ACC112 (cell line): ENCODE measurements at regions not wholly inside any gene's neighbourhood (a gene's known extent, or its start where the extent isn't known, plus 50 kb on each side); places are given as distances from the start of the nearest gene placed in this dataset.

Experiments used
- H2AFZ ChIP-seq: fragments of 200-600 bp; sonication (generic); one replicate; pipeline ENCODE4 v1.6.0; 2017; ENCODE audit warnings: antibody characterized with exemption, low read length; ENCODE audit not compliant: unreplicated experiment
- H3K27ac ChIP-seq: fragments of 200-600 bp; sonication (generic); 2 replicates; pipeline ENCODE4 v1.5.1; 2014; ENCODE audit warnings: low read depth, mild to moderate bottlenecking, antibody characterized with exemption, low read length, moderate library complexity
- H3K27me3 ChIP-seq: fragments of 200-600 bp; sonication (generic); 2 replicates; pipeline ENCODE4 v1.6.1; 2014; ENCODE audit warnings: mild to moderate bottlenecking, antibody characterized with exemption, low read length, moderate library complexity, mixed read lengths; ENCODE audit not compliant: insufficient read depth
- H3K36me3 ChIP-seq: fragments of 200-600 bp; sonication (generic); 2 replicates; pipeline ENCODE4 v1.6.1; 2016; ENCODE audit warnings: mild to moderate bottlenecking, antibody characterized with exemption, low read length, moderate library complexity, mixed read lengths; ENCODE audit not compliant: insufficient read depth
- H3K4me1 ChIP-seq: fragments of 200-600 bp; sonication (generic); one replicate; pipeline ENCODE4 v1.6.1; 2016; ENCODE audit warnings: low read length, mixed read lengths; ENCODE audit not compliant: insufficient read depth, unreplicated experiment, control insufficient read depth
- H3K4me3 ChIP-seq: fragments of 200-600 bp; sonication (generic); 2 replicates; pipeline ENCODE4 v1.5.1; 2014; ENCODE audit warnings: mild to moderate bottlenecking, low read depth, low read length
- H3K79me2 ChIP-seq: fragments of 200-600 bp; sonication (generic); one replicate; pipeline ENCODE4 v1.6.0; 2016; ENCODE audit warnings: low read length; ENCODE audit not compliant: control insufficient read depth, unreplicated experiment, insufficient read depth

- Histone ChIP-seq H3K36me3 (no peaks in the 10 kb centered on the region), H2AFZ (no peak overlapping the region), H3K27me3 (no peaks in the 10 kb centered on the region), H3K4me1 (peaks cover 10% of the 10 kb centered on the region), H3K27ac (no peak overlapping the region), H3K4me3 (no peak overlapping the region), H3K79me2 (no peaks in the 10 kb centered on the region)
Observed at GRCh38 chr9:106758911-106759310, 104.1 kb upstream of the ZNF462 start.

DNA sequence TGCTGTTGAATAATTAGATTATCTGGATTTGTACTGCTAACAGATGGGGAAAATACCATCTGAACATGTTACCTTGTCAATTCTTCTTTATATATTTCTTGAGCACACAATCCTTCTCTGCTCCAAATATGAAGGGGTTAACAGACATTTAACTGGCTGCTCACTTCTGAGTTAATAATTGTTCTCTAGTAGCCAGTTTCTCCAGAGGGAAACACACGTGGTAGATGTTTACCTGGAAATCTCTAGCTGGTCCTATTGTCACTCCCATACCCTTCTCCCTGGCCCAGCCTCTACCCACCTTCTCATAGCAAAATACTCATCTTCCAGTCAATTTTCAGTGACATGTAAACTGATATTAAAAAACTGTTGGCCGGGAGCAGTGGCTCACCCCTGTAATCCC is 101.5 kb upstream of the ZNF462 start:
- no peak overlapping the region for H3K4me3 ChIP-seq
- H3K27ac ChIP-seq = no peak overlapping the region
- H3K27me3 ChIP-seq = no peaks in the 10 kb centered on the region
- peaks cover 10% of the 10 kb centered on the region for H3K4me1 ChIP-seq
- H3K36me3 ChIP-seq = no peaks in the 10 kb centered on the region
- H3K79me2 ChIP-seq = no peaks in the 10 kb centered on the region
- no peak overlapping the region for H2AFZ ChIP-seq

- H3K4me1 ChIP-seq = no peaks in the 10 kb centered on the region
- H3K4me3 ChIP-seq = no peak overlapping the region
- H3K36me3 ChIP-seq = no peaks in the 10 kb centered on the region
- H3K27ac ChIP-seq = no peak overlapping the region
- no peak overlapping the region for H2AFZ ChIP-seq
- no peaks in the 10 kb centered on the region for H3K79me2 ChIP-seq
- H3K27me3 ChIP-seq = no peaks in the 10 kb centered on the region
Observed at GRCh38 chr9:106766616-106767015, 96.3 kb upstream of the ZNF462 start.

- H2AFZ ChIP-seq = no peak overlapping the region
- H3K4me1 ChIP-seq = no peaks in the 10 kb centered on the region
- no peaks in the 10 kb centered on the region for H3K79me2 ChIP-seq
- H3K27me3 ChIP-seq = no peaks in the 10 kb centered on the region
- no peaks in the 10 kb centered on the region for H3K36me3 ChIP-seq
- H3K27ac ChIP-seq = no peak overlapping the region
- H3K4me3 ChIP-seq = no peak overlapping the region
Observed at GRCh38 chr9:106769331-106769730, 93.6 kb upstream of the ZNF462 start.

- Histone ChIP-seq H2AFZ (no peak overlapping the region), H3K36me3 (no peaks in the 10 kb centered on the region), H3K4me1 (no peaks in the 10 kb centered on the region), H3K27ac (no peak overlapping the region), H3K79me2 (no peaks in the 10 kb centered on the region), H3K27me3 (peaks cover 6% of the 10 kb centered on the region; the same call in 1 of the 2 replicates), H3K4me3 (no peak overlapping the region)
Observed at GRCh38 chr9:106771608-106772007, 91.4 kb upstream of the ZNF462 start.

- no peaks in the 10 kb centered on the region for H3K79me2 ChIP-seq
- peaks cover 6% of the 10 kb centered on the region; the same call in 1 of the 2 replicates for H3K27me3 ChIP-seq
- H3K4me3 ChIP-seq = no peak overlapping the region
- H2AFZ ChIP-seq = no peak overlapping the region
- no peaks in the 10 kb centered on the region for H3K4me1 ChIP-seq
- H3K36me3 ChIP-seq = no peaks in the 10 kb centered on the region
- H3K27ac ChIP-seq = no peak overlapping the region
Observed at GRCh38 chr9:106772523-106773290, 90.3 kb upstream of the ZNF462 start.

DNA sequence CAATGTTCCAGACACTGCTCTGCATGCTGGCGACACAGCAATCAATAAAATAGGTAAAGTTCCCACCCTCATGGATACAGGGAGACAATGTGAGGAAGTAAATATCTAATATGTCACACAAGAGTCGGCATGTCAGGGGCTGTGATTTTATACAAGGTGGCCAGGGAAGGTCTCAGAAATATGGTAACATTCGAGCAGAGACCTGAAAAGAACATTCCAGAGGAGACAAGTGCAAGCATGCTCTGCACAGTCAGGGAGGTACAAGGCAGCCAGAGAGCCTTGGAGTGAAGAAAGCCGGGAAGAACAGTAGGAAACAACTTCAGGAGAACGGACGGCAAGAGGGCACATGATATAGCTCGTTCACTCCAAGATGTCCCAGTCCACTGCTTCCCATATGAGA is 89.2 kb upstream of the ZNF462 start:
- Histone ChIP-seq H2AFZ (no peak overlapping the region), H3K79me2 (no peaks in the 10 kb centered on the region), H3K27ac (no peak overlapping the region), H3K36me3 (no peaks in the 10 kb centered on the region), H3K4me1 (no peaks in the 10 kb centered on the region), H3K4me3 (no peak overlapping the region), H3K27me3 (peaks cover 6% of the 10 kb centered on the region; the same call in 1 of the 2 replicates)

- Histone ChIP-seq H2AFZ (no peak overlapping the region), H3K4me3 (no peak overlapping the region), H3K4me1 (no peaks in the 10 kb centered on the region), H3K36me3 (no peaks in the 10 kb centered on the region), H3K79me2 (no peaks in the 10 kb centered on the region), H3K27ac (no peak overlapping the region), H3K27me3 (peaks cover 6% of the 10 kb centered on the region; the same call in 1 of the 2 replicates)
Observed at GRCh38 chr9:106775960-106776359, 87.0 kb upstream of the ZNF462 start.

DNA sequence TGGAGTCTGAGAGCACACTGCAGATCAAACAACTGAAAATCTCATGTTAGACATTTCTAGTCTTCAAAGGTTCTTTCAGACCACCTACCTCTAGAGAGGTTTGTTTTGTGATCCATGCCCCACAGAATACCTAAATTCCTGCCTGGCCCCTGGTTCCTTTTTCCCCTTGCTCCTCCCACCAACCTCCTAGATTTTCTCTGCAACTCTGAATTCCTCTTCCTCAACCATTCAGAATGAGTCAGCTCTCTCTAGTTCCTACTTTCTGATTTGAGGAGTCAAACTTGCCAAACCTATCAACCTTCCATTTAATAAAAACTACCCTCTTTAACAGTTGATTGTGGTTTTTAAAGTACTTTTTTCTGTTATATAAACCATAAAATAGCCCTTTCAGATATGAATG is 83.2 kb upstream of the ZNF462 start:
- no peaks in the 10 kb centered on the region for H3K4me1 ChIP-seq
- no peak overlapping the region for H3K4me3 ChIP-seq
- no peaks in the 10 kb centered on the region for H3K79me2 ChIP-seq
- H3K27me3 ChIP-seq = peaks cover 6% of the 10 kb centered on the region; the same call in 1 of the 2 replicates
- H3K36me3 ChIP-seq = no peaks in the 10 kb centered on the region
- no peak overlapping the region for H3K27ac ChIP-seq
- H2AFZ ChIP-seq = no peak overlapping the region

DNA sequence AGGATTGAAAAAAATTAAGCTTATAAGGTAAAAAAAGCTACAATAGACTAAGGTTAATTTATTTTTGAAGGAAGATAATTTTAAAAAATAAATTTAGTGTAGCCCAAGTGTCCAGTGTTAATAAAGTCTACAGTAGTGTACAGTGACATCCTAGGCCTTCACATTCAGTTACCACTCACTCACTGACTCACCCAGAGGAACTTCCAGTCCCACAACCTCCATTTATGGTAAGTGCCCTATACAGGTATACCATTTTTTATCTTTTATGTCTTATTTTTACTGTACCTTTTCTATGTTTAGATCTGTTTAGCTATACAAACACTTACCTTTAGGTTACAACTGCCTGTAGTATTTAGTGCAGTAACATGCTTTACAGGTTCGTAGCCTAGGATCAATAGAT is 79.8 kb upstream of the ZNF462 start:
- Histone ChIP-seq H3K4me3 (no peak overlapping the region), H3K36me3 (no peaks in the 10 kb centered on the region), H3K27me3 (no peaks in the 10 kb centered on the region), H2AFZ (no peak overlapping the region), H3K79me2 (no peaks in the 10 kb centered on the region), H3K27ac (no peak overlapping the region), H3K4me1 (no peaks in the 10 kb centered on the region)

GRCh38 chr9:106784076-106784475 is 78.9 kb upstream of the ZNF462 start:
- no peaks in the 10 kb centered on the region for H3K79me2 ChIP-seq
- no peak overlapping the region for H2AFZ ChIP-seq
- H3K4me1 ChIP-seq = no peaks in the 10 kb centered on the region
- H3K27me3 ChIP-seq = no peaks in the 10 kb centered on the region
- H3K36me3 ChIP-seq = no peaks in the 10 kb centered on the region
- H3K27ac ChIP-seq = no peak overlapping the region
- no peak overlapping the region for H3K4me3 ChIP-seq
